Testis (tissue), 2 donors: ENCODE measurements at regions not wholly inside any gene's neighbourhood (a gene's known extent, or its start where the extent isn't known, plus 50 kb on each side); places are given as distances from the start of the nearest gene placed in this dataset.

Experiments used
- DNase-seq: peaks from one replicate; pipeline ENCODE4 v3.0.0-alpha.2; 2019
- H3K27ac ChIP-seq, 2 donors: fragments of 200-600 bp; sonication (generic); one replicate each; pipeline ENCODE4 v1.5.1; 2019
- H3K27me3 ChIP-seq: fragments of 200-600 bp; sonication (generic); one replicate; pipeline ENCODE4 v1.5.1; 2019
- H3K36me3 ChIP-seq: fragments of 200-600 bp; sonication (generic); one replicate; pipeline ENCODE4 v1.5.1; 2017; ENCODE audit warnings: low read depth; ENCODE audit errors: missing control alignments
- H3K4me1 ChIP-seq: fragments of 200-600 bp; sonication (generic); one replicate; pipeline ENCODE4 v1.5.1; 2019
- H3K4me3 ChIP-seq, 2 donors: fragments of 200-600 bp; sonication (generic); one replicate each; pipeline ENCODE4 v1.5.1; 2017 to 2019
- H3K9me3 ChIP-seq: fragments of 200-600 bp; sonication (generic); one replicate; pipeline ENCODE4 v1.5.1; 2017
- POLR2A ChIP-seq: fragments of 450-650 bp; IDR thresholded peaks from one replicate; pipeline ENCODE4 v1.6.1; 2017; ENCODE audit warnings: antibody characterized with exemption, mild to moderate bottlenecking, moderate library complexity
- WGBS, 2 donors: methylation state at CpG; one replicate each; pipeline ENCODE4 v1.1.5; 2018; 5-methylcytosine and 5-hydroxymethylcytosine counted together
- intact Hi-C: fragments of 100-400 bp; cut with DNase I; formaldehyde crosslinking; loops from one replicate; pipeline ENCODE4 v1.15.1; 2023; ENCODE audit warnings: low total_unique reads
- TF ChIP-seq, protein P1 (sequence below), 3 experiments: fragments of 450-650 bp in 2 of 3; fragments of 200-600 bp in 1 of 3; sonication (generic) in 1 of 3; IDR thresholded peaks; one replicate each; pipeline ENCODE4 v1.5.1; 2016 to 2019; ENCODE audit warnings: antibody characterized with exemption in 3 of 3, mild to moderate bottlenecking in 2 of 3, moderate library complexity in 1 of 3

- no peak for DNase-seq
- 73 to 78% methylated on average over 2 of the region's 2 CpGs for WGBS, 2 donors
- Histone ChIP-seq H3K4me3 (no peak overlapping the region), H3K4me1 (no peaks in the 10 kb centered on the region), H3K9me3 (no peaks in the 10 kb centered on the region), H3K27ac (no peak overlapping the region), H3K27me3 (no peaks in the 10 kb centered on the region), H3K36me3 (no peaks in the 10 kb centered on the region)
- TF ChIP-seq, protein P1, sequence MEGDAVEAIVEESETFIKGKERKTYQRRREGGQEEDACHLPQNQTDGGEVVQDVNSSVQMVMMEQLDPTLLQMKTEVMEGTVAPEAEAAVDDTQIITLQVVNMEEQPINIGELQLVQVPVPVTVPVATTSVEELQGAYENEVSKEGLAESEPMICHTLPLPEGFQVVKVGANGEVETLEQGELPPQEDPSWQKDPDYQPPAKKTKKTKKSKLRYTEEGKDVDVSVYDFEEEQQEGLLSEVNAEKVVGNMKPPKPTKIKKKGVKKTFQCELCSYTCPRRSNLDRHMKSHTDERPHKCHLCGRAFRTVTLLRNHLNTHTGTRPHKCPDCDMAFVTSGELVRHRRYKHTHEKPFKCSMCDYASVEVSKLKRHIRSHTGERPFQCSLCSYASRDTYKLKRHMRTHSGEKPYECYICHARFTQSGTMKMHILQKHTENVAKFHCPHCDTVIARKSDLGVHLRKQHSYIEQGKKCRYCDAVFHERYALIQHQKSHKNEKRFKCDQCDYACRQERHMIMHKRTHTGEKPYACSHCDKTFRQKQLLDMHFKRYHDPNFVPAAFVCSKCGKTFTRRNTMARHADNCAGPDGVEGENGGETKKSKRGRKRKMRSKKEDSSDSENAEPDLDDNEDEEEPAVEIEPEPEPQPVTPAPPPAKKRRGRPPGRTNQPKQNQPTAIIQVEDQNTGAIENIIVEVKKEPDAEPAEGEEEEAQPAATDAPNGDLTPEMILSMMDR (IDR thresholded peaks at IDR 0.05), result no peak
- no peak for TF ChIP-seq POLR2A
- intact Hi-C loops, result no loop called here
These were observed 90.3 kb upstream of the CCNH start for GRCh38 chr5:87503004-87503403.

DNA sequence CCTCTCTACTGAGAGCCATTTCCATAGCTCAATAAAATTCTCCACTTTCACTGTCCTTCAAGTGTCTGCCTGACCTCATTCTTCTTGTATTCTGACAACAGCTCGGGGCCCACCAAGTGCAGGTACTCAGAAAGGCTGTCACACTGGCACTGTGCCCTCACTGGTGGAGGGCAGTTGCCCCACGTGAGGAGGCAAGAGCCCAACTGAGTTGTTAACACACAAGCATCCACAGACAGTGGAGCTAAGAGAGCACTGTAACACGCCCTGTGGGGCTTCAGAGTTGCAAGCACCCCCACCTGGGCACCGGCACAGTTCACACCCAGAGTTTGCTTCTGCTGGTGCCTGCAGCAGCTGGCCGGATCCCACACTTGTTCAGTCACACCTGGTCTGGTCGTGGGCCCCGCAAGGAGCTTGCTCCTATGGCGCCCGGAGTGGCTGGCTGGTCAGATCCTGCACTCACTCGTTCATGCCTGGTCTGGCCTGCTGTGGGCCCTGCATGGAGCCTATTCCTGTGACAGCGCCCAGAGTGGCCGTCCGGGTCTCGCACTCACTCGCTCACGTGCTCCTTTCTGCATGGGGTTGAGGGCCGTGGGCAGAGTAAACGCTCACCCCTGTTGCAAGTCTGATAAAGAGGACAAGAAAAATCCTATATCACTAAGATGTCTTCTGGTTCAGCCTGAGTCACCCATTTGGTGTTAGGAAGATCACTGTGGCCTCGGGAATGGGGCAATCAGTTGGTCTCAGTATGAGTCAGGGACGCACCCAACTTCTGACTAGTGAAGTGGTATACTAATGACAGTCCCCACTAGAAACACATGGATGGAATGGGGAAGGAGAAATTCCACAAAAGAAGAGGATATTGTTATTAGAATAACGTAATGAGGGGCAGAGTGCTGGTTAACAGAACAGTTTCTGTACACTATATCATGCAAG lies 87.0 kb upstream of the CCNH start:
- intact Hi-C loops, result no loop called here
- H3K9me3 ChIP-seq, result no peaks in the 10 kb centered on the region
- H3K27me3 ChIP-seq, result no peaks in the 10 kb centered on the region
- no peaks in the 10 kb centered on the region for H3K4me1 ChIP-seq
- no peak for DNase-seq
- H3K27ac ChIP-seq, result no peak overlapping the region
- 48 to 72% methylated on average over 6 to 21 of the region's 21 CpGs for WGBS, 2 donors
- TF ChIP-seq, protein P1 (IDR thresholded peaks at IDR 0.05), result no peak
- no peak for TF ChIP-seq POLR2A
- H3K36me3 ChIP-seq, result no peaks in the 10 kb centered on the region
- H3K4me3 ChIP-seq, result no peak overlapping the region
